NCI-H1694 (cell line): ENCODE measurements at regions not wholly inside any gene's neighbourhood (a gene's known extent, or its start where the extent isn't known, plus 50 kb on each side); places are given as distances from the start of the nearest gene placed in this dataset.
A peak's percentile ranks its signal among the peaks of the same experiment; 100 is the strongest.

Source experiments
- DNase-seq: peaks from one replicate; lab custom pipeline; 2025; lab: John Stamatoyannopoulos, UW

- no peak for DNase-seq
Observed at GRCh38 chr22:46066691-46067090, 83.6 kb upstream of the PPARA start.

- no peak for DNase-seq
Observed at GRCh38 chr22:46067159-46068111, 82.9 kb upstream of the PPARA start.

- DNase-seq: no peak
Observed at GRCh38 chr22:46068181-46068592, 82.1 kb upstream of the PPARA start.

- no peak for DNase-seq
Observed at GRCh38 chr22:46068593-46069491, 81.5 kb upstream of the PPARA start.

GRCh38 chr22:46069521-46070214 lies 80.7 kb upstream of the PPARA start:
- peak; percentile 98 for DNase-seq

GRCh38 chr22:46070215-46070802 lies 80.0 kb upstream of the PPARA start:
- DNase-seq: no peak

- DNase-seq: no peak
Observed at GRCh38 chr22:46070803-46071450, 79.4 kb upstream of the PPARA start.

GRCh38 chr22:46071451-46072109 lies 78.7 kb upstream of the PPARA start:
- DNase-seq: peak; percentile 89

- DNase-seq: no peak
Observed at GRCh38 chr22:46072110-46072881, 78.0 kb upstream of the PPARA start.

GRCh38 chr22:46072981-46073682 lies 77.2 kb upstream of the PPARA start:
- no peak for DNase-seq

GRCh38 chr22:46073683-46074504 lies 76.4 kb upstream of the PPARA start:
- DNase-seq: no peak

GRCh38 chr22:46074771-46075551 lies 75.4 kb upstream of the PPARA start:
- DNase-seq: no peak

GRCh38 chr22:46075764-46076531 lies 74.4 kb upstream of the PPARA start:
- DNase-seq: no peak

GRCh38 chr22:46076651-46077339 lies 73.5 kb upstream of the PPARA start:
- DNase-seq: no peak

GRCh38 chr22:46077669-46078099 lies 72.6 kb upstream of the PPARA start:
- no peak for DNase-seq
